ENCODE measurements at regions not wholly inside any gene's neighbourhood (a gene's known extent, or its start where the extent isn't known, plus 50 kb on each side); places are given as distances from the start of the nearest gene placed in this dataset.

DNA sequence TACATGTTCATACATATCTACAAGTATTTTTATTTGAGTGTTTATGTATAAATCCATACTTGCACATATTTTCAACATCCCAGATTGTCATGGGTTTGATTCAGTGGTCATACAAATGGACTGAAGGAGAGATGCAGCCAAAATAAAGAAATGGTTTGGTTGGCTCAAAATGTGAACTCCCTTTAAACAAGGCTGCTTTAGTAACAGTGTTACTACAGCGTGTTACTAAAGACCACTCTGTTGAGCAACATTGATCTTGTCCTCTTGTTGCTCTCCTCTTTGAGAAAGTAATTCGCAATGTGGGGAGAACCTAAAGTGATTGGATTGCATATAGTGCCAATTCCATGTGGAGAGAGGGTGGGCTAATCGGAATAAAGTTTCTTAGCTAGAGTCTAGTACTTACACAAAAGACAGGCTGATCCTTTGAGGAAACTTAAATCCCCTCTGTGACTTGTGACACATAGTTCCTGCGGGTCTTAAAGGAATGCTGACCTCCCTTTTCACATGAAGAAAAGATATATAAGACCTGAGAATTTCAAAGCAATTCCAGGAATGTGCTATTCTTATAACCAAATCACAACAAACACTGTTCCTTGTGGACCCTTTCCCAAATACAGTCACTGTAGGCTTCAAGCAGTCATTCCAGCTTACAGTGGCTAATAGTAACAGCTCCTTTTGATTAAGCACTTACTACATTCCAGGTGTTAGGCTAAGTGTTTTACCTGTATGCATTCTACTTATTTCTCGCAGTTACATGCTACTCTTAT lies 144.3 kb downstream of the FZD1 start:
- no peak overlapping the region for H3K27ac ChIP-seq (ENCODE audit: extremely low read length, insufficient read depth, low read length)
- TF ChIP-seq RORA (CRISPR knock-in tag; IDR thresholded peaks at IDR 0.05) (no peak), CHD4 (IDR thresholded peaks at IDR 0.05; ENCODE audit: borderline replicate concordance, low read length) (no peak), ZNF414 (CRISPR knock-in tag; IDR thresholded peaks at IDR 0.05) (no peak), XRCC5 (optimal IDR thresholded peaks at IDR 0.05; ENCODE audit: low read length) (no peak)
- no TSS peak for BruUV-seq (replicated peaks)
- FAIRE-seq = no peak
- H3K79me2 ChIP-seq (ENCODE audit: insufficient read depth, low read length) = no peaks in the 10 kb centered on the region
- DNase-seq (ENCODE audit: low spot score) = no peak
- in situ Hi-C loops (cut with HindIII; ENCODE audit: extremely low pct_ligation_motif_present, low pct_unique_long_range_greater_than_20kb) (no loop called here), intact Hi-C loops (cut with micrococcal nuclease; ENCODE audit: unreplicated experiment) (no loop called here)
- no peaks in the 10 kb centered on the region for H3K4me1 ChIP-seq (ENCODE audit: insufficient read depth, low read length)
- H3K4me2 ChIP-seq (ENCODE audit: low read depth, low read length) = no peak overlapping the region
- no peak overlapping the region for H3K9ac ChIP-seq (ENCODE audit: insufficient read depth, low read depth, low read length)
- H3K27me3 ChIP-seq (ENCODE audit: control insufficient read depth in 1 of 2, insufficient read depth in 2 of 2, low read length in 2 of 2) = 0 out of 5 replicates have a peak, but pooled peaks cover 0 to 2% of the 10 kb centered on the region in 2 experiments
- ATAC-seq = no peak
- H3K4me3 ChIP-seq (replicated peaks in 1 of 3; ENCODE audit: insufficient read depth in 1 of 3, low read depth in 2 of 3, low read length in 3 of 3) = no peak overlapping the region
- H3K9me3 ChIP-seq (ENCODE audit: low read length) = no peaks in the 10 kb centered on the region
- 4% methylated on average over 5 of the region's 5 CpGs for WGBS (ENCODE audit: low lambda C conversion rate)
- H3K36me3 ChIP-seq (replicated peaks in 1 of 2; ENCODE audit: control insufficient read depth in 1 of 2, insufficient read depth in 2 of 2, low read length in 2 of 2) = no peaks in the 10 kb centered on the region
- H2AFZ ChIP-seq (ENCODE audit: low read length) = no peak overlapping the region
- no peaks in the 10 kb centered on the region for H4K20me1 ChIP-seq (ENCODE audit: insufficient read depth, low read length)
- POLR2A ChIA-PET = no interaction called here
- CTCF ChIA-PET (ENCODE audit: low intra/inter-chr PET ratio, low total read pairs) = no interaction called here

DNA sequence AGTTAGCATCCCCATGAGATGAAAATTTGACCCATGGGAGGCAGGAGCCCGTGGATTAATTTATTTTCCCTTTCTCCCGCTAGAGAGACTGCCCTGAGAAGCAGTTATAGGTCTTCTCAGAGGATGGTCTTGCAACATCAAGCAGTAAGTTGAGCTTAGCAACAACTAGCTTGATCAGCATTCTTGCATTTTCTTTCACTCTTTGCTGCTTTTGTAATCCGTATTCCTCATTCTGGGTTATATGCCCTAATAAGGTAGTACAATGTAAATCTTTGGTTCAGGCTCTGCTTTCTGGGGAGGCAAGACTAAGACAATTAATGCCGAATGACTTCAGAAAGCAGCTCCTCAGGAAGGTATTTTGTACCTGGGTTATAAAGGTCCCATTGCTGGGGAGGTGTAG lies 146.8 kb downstream of the FZD1 start:
- ChIA-PET CTCF (ENCODE audit: low intra/inter-chr PET ratio, low total read pairs) (no interaction called here), POLR2A (no interaction called here)
- in situ Hi-C loops (cut with HindIII; ENCODE audit: extremely low pct_ligation_motif_present, low pct_unique_long_range_greater_than_20kb) = no loop called here
- Histone ChIP-seq H3K9me3 (ENCODE audit: low read length) (no peaks in the 10 kb centered on the region), H4K20me1 (ENCODE audit: insufficient read depth, low read length) (no peaks in the 10 kb centered on the region), H3K4me1 (ENCODE audit: insufficient read depth, low read length) (no peaks in the 10 kb centered on the region), H3K27ac (ENCODE audit: extremely low read length, insufficient read depth, low read length) (no peak overlapping the region), H3K79me2 (ENCODE audit: insufficient read depth, low read length) (no peaks in the 10 kb centered on the region), H3K36me3 (replicated peaks in 1 of 2; ENCODE audit: control insufficient read depth in 1 of 2, insufficient read depth in 2 of 2, low read length in 2 of 2) (no peaks in the 10 kb centered on the region), H3K27me3 (ENCODE audit: control insufficient read depth in 1 of 2, insufficient read depth in 2 of 2, low read length in 2 of 2) (0 out of 5 replicates have a peak, but pooled peaks cover 0 to 2% of the 10 kb centered on the region in 2 experiments), H3K4me2 (ENCODE audit: low read depth, low read length) (no peak overlapping the region), H3K9ac (ENCODE audit: insufficient read depth, low read depth, low read length) (no peak overlapping the region), H2AFZ (ENCODE audit: low read length) (no peak overlapping the region), H3K4me3 (replicated peaks in 1 of 3; ENCODE audit: insufficient read depth in 1 of 3, low read depth in 2 of 3, low read length in 3 of 3) (no peak overlapping the region)
- FAIRE-seq (no peak), DNase-seq (ENCODE audit: low spot score) (no peak), ATAC-seq (no peak)
- intact Hi-C loops (cut with micrococcal nuclease; ENCODE audit: unreplicated experiment) = no loop called here
- under 1% methylated on average over 4 of the region's 4 CpGs for WGBS (ENCODE audit: low lambda C conversion rate)
- no TSS peak for BruUV-seq (replicated peaks)
- TF ChIP-seq, protein P1, sequence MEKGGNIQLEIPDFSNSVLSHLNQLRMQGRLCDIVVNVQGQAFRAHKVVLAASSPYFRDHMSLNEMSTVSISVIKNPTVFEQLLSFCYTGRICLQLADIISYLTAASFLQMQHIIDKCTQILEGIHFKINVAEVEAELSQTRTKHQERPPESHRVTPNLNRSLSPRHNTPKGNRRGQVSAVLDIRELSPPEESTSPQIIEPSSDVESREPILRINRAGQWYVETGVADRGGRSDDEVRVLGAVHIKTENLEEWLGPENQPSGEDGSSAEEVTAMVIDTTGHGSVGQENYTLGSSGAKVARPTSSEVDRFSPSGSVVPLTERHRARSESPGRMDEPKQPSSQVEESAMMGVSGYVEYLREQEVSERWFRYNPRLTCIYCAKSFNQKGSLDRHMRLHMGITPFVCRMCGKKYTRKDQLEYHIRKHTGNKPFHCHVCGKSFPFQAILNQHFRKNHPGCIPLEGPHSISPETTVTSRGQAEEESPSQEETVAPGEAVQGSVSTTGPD (CRISPR knock-in tag; IDR thresholded peaks at IDR 0.05) = no peak
- no peak for TF ChIP-seq ZNF776 (CRISPR knock-in tag; IDR thresholded peaks at IDR 0.05)
- TF ChIP-seq SMAD1 (CRISPR knock-in tag; IDR thresholded peaks at IDR 0.05; ENCODE audit: borderline replicate concordance, low read depth) = no peak
- no peak for TF ChIP-seq ZNF574 (CRISPR knock-in tag; IDR thresholded peaks at IDR 0.05)
- no peak for TF ChIP-seq ZFAT (CRISPR knock-in tag; conservative IDR thresholded peaks at IDR 0.05)
- no peak for TF ChIP-seq JDP2 (CRISPR knock-in tag; IDR thresholded peaks at IDR 0.05; ENCODE audit: borderline replicate concordance)
- no peak for TF ChIP-seq POLR2AphosphoS2 (IDR thresholded peaks at IDR 0.05; ENCODE audit: low read depth, low read length)
- TF ChIP-seq, protein P2, sequence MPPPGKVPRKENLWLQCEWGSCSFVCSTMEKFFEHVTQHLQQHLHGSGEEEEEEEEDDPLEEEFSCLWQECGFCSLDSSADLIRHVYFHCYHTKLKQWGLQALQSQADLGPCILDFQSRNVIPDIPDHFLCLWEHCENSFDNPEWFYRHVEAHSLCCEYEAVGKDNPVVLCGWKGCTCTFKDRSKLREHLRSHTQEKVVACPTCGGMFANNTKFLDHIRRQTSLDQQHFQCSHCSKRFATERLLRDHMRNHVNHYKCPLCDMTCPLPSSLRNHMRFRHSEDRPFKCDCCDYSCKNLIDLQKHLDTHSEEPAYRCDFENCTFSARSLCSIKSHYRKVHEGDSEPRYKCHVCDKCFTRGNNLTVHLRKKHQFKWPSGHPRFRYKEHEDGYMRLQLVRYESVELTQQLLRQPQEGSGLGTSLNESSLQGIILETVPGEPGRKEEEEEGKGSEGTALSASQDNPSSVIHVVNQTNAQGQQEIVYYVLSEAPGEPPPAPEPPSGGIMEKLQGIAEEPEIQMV (CRISPR knock-in tag; IDR thresholded peaks at IDR 0.05; ENCODE audit: low read depth) = no peak

Data from HepG2 (cell line).